ENCODE measurements at regions not wholly inside any gene's neighbourhood (a gene's known extent, or its start where the extent isn't known, plus 50 kb on each side); places are given as distances from the start of the nearest gene placed in this dataset.

DNA sequence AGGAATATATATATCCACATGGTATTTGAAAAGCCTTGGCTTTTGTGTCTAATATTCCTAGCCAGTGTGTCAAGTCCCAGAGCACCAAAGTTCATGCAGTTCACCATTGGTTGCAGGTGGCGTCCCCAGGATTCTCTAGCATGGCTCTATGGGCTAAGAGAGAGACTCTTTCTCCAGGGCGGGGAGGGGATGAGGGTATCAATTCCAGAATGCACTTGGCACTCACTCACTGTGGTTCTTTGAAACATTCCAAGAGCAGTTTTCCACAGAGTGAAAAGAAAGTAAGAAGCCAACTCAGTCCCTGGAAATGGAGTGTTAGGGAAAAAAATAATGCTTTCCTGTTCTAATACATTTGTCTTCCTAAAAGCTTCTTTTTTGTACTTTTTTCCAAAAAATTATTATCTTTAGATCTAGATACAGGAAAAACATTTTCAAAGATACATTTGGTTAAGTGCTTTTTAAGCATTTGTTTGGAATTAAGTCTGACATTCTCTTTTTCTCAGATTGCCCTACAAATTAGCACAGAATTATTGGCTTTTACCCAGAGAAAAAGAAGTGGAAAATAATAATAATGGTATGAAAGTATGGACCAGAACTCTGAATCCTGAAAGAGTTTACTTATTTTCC, 239.9 kb downstream of the PAX3 start:
- DNase-seq (ENCODE audit: low spot score) = no peak

DNA sequence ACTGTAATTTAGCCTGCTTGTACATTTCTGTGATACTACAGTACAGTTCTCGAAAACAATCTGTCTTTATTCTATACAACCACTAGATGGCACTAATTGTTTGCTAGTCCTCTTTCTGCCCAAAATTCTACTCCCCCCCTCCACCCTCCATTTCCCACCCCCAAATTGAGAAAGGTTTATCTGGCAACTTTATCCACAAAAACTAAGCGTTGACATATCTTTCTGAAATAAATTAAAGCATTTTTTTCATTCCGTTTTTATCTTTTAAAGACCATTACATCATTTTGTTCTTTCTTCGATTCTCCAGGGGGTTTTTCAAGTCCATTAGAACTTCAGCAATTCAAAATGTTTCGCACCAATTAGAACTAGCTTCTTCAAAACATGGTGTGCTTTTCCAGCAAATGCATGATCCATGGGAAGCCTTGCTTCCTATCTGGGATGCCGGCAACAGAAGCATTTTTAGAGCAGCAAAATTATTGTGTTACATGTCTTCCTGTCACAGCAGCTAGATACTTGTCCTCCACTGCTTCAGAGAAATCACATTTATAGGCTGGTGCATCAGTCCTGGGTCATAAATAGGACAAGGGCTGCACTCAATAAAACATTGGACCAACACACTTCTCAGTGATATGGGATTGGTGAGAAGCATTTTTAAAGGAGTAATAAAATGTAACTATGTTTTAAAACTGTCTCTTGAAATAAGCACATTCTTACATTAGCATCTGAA, 241.3 kb downstream of the PAX3 start:
- peak; percentile 23 for DNase-seq (ENCODE audit: low spot score)

DNA sequence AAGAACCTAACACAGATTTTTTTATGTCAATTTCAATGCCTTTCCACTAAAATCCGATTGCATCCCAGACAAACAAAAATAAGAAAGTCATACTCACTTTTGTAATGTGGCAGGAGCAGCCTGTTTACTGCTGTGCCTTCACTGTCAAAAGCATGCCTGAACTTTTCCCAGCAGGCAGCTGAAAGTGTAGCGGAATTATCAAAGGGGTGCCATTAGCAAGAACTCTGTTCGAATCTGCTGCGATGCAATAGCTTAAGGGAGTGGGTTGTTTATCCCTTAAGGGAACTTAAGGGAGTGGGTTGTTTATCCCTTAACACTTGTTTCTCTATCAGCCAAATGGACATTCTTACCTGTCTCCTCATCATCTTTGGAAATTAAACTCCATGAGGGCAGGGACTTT, 243.5 kb downstream of the PAX3 start:
- no peak for DNase-seq (ENCODE audit: low spot score)

DNA sequence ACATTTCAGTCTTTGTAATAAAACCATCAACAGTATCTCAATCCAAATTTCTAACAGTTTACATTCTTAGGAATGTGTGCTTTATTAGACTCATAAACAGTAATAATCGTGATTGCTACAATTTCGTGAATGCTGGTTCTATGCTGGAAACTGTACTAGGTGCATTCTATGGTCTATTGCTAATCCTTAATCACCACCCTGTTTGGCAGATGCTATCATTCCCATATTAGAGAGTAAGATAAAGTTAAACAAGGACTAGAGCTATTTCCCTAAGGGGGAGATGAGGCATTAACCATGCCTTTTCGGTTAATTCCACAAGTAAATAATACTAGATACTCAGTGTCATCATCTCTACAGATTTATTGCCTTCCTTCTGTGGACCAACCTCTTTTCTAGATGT, 244.0 kb downstream of the PAX3 start:
- DNase-seq (ENCODE audit: low spot score) = no peak

DNA sequence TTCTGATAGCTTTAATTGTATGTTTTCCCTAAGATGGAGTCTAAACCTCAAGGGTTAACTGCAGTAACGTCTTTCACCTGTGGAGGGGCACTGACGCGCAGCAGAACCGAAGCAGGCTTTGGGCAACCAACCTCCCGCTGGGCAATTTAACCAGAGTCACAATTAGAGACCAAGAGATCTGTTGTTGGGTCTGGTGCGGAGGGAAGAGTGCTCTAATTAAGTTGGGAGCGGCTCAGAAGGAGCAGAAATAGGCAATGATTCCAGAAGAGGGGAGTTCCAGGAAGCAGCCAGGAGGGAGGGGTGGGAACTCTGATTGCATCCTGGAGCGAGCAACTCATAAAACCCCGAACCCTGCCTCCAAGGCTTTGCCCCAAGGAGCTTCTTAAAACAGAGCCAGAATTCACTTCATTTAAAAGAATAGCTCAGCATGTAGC, 245.8 kb downstream of the PAX3 start:
- DNase-seq (ENCODE audit: low spot score) = no peak

DNA sequence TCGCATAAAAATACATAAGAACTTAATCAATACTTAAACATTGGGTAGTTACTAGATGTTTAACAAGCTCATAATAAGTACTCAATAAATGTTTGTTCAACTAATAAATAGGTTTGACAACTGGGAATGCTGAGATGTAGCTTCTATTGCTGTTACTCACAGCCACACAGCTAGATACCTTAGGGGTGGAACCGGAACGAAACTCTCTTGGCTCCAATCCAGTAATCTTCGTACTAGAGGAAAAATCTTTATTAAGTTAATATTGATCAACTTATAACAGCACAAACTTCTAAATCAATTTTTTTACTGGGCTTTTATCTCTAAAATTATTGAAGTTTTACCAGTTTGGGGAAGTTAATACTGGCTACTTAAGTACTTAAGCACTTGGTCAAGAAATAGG, 247.8 kb downstream of the PAX3 start:
- no peak for DNase-seq (ENCODE audit: low spot score)

DNA sequence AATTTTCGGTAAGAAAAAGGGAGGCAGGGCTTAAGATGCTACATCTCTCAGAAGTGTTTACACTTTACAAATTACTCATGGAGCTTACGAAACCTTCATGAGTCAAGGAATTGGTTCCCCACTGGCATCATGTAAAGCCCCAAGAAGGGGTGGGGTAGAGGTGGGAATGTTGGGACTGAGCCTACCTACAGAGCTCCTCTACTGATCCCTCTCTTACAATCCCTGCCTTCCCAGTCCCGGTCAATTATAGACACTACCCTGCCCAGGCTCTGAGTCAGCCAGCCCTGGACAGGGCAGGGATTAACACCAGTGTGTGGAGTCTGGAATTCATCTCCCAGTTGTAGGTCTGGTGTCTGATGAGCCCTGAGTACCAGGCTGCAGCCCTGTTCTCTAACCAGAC, 248.9 kb downstream of the PAX3 start:
- no peak for DNase-seq (ENCODE audit: low spot score)

DNA sequence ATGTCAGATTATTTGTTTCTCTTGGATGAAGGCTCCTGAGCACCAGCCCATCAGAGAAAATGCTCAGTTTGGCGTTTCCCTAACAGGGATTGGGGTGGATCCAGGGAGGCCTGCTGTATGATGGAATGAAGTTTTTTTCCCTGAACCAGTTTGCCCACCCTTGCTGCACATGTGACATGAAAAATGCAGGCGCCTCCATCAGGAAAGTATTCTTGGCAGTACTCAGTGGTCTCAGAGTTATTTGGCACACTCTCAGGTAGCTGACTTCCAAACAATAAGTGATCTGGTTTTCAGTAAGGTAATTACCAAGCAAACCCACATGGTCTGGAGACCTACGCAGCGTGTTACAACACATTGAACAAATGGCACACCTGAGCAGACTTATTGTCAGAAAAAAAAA, 254.9 kb downstream of the PAX3 start:
- no peak for DNase-seq (ENCODE audit: low spot score)

DNA sequence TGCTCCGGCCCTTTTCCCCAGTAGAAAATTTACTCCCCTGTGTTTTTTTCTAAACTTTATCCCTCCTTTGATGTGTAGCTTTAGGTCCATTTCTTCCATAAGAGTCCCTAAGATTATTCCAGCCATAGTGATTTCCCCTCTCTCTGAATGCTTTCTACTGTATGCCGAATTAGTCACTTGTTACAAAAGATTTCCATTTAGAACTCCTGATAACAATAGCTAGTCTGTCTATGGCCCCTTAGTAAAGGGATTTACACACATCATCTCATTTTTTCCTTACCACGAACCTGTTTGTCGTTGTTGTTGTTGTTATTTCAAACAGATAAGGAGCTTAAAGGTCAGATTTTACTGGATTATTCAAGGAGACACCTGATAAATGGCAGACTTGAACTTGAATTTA, 256.1 kb downstream of the PAX3 start:
- no peak for DNase-seq (ENCODE audit: low spot score)

DNA sequence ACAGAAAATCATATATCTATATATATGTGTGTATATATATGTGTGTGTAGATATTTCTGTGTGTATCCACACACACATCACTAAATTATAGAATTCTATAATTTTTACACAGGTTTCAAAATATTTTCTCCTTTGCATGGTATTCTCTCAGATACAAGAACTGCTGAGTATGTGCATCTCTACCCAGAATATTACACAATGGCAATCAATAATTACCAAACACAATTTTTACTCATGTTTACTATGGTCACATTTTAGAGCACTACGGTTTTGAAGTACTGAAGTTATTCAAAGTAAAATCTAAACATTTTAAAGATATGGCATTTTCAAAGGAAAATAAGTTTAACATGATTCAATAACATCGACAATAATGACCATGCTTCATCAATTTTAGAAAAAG, 258.5 kb downstream of the PAX3 start:
- DNase-seq (ENCODE audit: low spot score) = no peak

DNA sequence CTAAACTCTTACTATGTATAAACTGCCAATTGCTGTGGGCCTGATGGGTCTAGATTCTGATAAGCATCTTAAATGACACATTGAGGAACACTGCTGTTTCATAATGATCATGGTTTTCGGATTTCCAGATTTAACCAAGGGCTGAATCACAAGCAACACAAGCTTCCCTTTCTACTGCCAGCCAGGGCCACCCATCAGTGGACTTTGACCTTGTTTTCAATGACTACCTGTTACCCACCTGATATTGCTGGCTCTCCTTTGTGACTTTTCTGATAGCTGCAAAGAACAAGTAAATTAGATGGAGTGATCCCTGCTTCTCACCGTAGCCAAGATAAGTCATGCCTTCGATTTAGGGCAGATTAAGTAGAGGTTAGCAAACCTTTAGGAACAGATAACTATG, 259.0 kb downstream of the PAX3 start:
- DNase-seq (ENCODE audit: low spot score) = no peak

DNA sequence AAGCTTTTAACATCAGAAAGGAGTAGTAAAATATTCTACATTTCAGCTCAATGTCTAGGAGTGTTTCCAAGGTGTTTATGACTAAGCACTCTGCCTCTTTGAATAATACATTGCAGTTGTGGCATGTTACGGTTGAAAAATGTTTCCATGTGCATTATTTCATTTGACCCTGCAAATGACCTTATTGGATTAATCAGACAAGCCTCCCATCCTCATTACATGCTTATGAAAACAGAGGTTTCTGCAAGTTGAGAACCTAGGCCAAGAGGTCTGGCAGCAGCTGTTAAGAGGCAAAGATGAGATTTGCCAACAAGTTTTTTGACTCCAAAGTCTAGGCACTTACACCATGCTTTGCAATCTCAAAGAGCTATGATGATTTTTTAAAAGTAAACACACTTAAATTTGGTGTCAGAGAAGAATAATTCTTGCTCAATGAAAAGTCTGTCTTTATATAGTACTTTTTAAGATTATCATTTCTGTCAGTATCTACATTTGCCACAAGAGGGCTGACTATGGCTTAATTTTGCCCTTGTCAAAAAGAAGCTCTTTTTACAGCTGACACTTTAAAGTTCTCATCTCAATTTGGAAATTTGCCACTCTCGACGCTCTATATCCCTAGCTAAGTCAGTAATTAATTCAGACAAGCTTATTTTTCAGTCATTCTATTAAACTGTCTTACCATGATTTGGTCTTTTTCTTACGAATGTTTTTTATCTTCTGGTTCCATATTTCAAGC, 260.6 kb downstream of the PAX3 start:
- no peak for DNase-seq (ENCODE audit: low spot score)

DNA sequence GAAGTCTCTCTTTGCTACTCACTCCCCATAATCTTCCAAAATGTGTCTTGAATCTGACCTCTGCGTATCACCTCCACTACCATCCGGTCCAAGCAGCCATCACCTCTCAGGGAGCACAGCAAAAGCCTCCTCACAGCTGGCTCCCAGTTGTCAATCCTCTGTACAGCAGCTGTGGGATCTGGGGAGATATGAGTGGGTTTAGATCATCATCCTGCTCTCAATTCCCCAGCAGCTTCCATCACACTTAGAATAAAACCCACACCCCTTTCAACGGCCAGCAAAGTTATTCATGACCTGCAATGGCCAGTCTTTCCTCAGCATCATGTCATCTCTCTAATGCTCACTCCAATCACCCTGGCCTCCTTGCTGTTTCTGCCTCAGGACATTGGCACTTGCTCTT, 261.6 kb downstream of the PAX3 start:
- DNase-seq (ENCODE audit: low spot score) = no peak

DNA sequence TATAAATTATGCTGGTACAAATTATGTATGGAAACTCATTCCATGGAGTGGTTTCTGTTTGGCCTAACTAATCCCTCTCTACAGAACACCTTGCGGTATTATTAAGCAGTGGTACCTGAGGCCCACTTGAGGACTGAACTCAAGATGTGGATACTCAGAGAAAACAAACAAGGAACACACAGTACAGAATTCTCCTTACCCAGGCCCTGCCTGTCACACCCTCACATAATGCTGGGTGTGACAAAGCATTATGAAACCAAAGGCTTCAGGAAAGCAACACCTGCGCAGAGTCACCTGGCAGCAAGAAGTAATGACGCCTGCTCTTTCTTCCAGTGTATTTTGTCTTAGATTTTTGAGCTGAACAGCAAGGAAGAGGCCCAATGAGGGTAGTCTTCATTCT, 264.7 kb downstream of the PAX3 start:
- no peak for DNase-seq (ENCODE audit: low spot score)

DNA sequence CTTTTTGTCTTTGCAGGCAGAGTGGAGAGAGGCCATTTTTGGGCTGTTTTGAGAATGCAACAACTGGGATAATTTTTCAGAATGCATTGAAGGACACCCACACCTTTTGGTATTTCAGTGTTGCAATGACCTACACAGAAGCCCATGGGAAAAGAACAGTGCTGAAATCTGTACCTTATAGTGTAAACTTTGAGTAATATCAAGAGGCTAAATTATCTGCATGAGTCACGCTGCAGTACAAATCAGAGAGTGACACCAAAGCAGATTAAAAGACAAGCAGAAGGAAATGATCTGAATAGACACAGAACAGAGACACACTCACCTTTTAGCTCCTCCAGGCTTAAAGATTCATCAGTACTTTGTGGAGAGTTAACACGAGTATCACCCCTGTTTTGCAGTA, 265.3 kb downstream of the PAX3 start:
- DNase-seq (ENCODE audit: low spot score) = no peak

DNA sequence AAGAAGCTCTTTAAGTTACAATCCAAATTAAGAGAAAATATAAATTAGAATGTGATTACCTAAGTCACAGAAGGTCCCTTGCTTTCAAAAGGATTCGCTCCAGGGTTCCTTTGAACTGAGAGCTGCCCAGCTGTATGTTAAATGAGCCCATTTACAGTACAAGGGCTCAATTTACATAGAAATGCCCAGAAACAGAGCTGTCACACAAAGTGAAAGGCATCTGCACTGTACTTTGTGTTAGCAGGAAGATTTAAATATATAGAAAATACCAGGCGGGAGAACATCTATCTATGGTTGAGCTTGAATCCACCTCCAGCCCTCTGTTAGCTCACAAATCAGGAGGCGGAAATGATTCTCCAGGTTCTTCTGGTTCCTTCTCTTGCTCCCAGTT, 272.9 kb downstream of the PAX3 start:
- DNase-seq (ENCODE audit: low spot score) = no peak

DNA sequence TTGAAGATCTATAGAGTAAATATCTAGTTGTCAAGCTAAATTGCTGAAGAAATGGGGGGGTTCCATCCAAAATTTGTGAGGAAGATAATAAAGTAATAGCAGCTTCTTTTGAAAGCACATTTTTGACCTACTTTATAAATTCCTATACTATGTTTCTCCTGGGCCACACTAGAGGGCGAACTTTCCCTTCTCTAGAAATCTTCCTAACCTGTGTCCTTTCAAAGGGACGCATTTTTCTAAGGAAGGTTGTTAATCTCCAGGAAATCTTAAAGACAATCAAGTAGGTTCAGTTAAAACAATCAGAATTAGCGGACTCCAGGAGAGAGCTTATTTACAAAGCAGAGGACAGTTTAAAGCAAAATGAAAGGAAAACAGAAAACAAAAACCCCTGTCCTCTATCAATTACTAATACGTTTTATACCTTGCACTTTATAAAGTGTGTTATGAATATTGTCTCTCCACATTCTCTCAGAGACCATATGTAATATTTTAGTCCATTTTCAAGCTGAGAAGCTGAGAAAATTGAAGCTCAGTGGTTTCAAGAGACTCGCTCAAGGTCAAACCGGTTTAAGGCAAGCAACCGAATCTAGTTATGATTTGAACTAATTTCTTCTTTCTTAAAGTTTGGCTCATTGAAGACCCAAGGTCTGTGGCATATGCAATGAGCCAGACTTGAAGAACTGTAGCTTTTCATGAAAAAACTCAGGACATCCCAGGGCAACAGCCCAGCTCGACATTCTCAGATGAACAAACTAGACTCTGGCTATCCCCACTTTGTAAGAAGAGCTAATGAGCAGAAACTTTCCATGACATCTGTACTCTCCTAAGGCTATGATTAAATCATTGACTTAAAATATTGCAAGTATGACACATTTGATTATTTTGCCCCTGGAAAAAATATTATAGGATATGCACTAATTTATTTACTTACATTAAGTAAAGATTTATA, 273.6 kb downstream of the PAX3 start:
- no peak for DNase-seq (ENCODE audit: low spot score)

DNA sequence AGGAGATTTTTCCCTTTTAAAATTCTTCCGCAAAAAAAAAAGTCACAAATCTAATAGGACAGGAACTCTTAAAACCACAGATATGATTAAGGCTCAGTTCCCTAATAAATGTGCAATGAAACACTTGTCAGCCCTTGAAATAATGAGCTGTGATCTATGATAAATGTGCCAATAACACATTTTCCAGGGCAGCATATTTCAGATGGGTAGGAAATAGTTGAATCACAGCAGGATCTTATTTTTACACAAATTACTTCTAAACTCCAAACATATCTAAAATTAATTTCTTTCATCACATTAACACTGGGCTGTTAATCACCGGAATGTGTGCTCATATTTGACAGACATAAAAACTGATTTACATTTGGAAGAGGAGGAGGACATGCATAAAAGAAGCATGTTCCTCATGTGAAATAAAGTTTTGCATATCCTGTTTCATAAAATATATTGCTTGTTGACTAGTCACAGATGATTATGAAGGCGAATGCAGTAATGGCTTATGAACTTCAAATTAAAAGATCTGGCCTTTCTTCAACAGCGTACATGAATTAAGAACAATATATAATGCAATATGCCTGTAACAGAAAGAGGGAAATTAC, 281.4 kb downstream of the PAX3 start:
- DNase-seq (ENCODE audit: low spot score) = no peak

DNA sequence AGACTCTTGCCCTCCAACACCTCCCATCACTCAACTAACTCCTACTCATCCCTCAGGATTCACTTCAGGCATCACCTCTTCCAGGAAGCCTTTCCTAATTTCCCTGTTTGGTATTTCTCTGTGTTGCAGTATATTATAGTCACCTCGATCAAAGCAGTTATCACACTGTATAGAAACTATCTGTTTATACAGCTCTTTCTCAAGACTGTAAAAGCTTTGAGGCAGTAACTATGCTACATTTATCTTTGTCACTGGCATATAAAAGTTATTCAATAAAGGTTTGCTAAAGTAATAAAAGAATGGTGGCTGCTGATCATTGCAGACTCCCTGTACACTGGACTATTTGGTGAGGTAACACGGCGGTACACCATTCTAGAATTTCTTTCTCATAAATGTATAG, 284.9 kb downstream of the PAX3 start:
- DNase-seq (ENCODE audit: low spot score) = no peak

DNA sequence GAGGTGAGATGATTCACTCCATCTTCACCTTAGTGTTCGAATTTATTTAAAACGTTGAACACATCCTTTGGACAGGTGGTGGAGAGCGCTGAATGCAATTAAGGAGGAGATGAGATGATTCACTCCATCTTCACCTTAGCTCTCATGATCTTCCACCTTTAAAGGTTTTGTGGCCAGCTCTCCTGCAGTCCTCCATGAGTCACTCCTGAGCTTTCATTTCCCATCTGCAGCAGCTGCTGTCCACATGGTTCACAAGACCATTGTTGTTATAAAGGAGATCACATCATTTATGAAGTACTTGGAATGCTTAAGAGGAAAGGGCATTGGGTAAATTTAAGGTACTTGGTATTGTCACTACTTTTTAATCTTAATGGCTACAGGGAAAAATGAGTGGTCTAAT, 298.5 kb downstream of the PAX3 start:
- DNase-seq (ENCODE audit: low spot score) = peak; percentile 20

DNA sequence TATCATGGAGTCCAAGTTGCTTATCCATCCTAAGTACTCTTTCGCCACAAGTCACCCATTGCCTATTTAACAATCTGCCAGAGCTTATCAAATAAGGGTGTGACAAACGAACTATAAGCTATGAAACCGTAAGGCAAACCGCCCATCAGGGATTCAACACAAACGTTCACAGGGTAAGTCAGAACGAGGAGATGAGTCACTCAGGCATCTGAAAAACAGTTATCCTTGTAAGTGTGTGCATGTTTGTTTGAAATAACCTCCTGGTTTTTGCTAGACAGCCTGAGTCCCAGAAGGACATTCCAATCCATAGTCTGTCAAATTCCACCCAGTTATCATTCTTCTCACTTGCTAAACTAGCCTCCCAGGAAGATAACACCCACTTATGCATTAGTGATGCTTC, 299.1 kb downstream of the PAX3 start:
- peak; percentile 22 for DNase-seq (ENCODE audit: low spot score)

DNA sequence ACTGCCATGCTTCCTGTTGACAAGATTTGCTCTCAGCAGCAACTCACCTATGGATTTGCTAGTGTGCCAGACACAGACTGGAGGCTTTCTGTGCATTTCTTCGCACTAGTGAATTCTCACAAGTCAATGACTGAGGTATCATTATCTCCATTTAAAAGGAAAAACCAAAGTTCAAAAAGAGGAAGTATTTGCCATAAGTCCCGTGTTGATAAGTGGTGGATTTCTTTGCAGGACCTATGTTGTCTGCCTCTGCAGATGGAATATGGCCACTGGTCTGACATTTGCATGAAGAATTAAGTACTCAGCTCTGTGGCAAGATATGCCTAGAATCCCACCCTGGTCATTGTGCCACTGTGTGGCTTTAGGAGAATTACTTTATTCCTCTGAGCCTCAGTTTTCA, 299.6 kb downstream of the PAX3 start:
- DNase-seq (ENCODE audit: low spot score) = no peak

Measured in AG08396 (cell line).